Ectodermal cell (in vitro differentiated cells): ENCODE measurements at regions not wholly inside any gene's neighbourhood (a gene's known extent, or its start where the extent isn't known, plus 50 kb on each side); places are given as distances from the start of the nearest gene placed in this dataset.
"Not testable (repeated sequence)": the region's sequence is repeated elsewhere in the genome, so short reads cannot be mapped to it uniquely, and the experiment has no call there.

ENCODE experiments used
- H3K27ac ChIP-seq: 2 replicates; pipeline ENCODE4 v1.7.0; 2013; ENCODE audit warnings: mild to moderate bottlenecking, low read depth, low read length; ENCODE audit not compliant: insufficient read depth, poor library complexity, severe bottlenecking
- H3K27me3 ChIP-seq: 2 replicates; pipeline ENCODE4 v1.7.0; 2013; ENCODE audit warnings: mild to moderate bottlenecking, low read length; ENCODE audit not compliant: insufficient read depth, control insufficient read depth, poor library complexity, severe bottlenecking
- H3K36me3 ChIP-seq: one replicate; pipeline ENCODE4 v1.7.0; 2013; ENCODE audit warnings: low read length; ENCODE audit not compliant: control insufficient read depth, insufficient read depth
- H3K4me1 ChIP-seq: one replicate; pipeline ENCODE4 v1.7.0; 2013; ENCODE audit warnings: low read length; ENCODE audit not compliant: control insufficient read depth, insufficient read depth
- H3K4me3 ChIP-seq: 2 replicates; pipeline ENCODE4 v1.7.0; 2013; ENCODE audit warnings: low read depth, low read length, control low read depth; ENCODE audit not compliant: insufficient read depth
- H3K9me3 ChIP-seq: 2 replicates; pipeline ENCODE4 v1.7.0; 2013; ENCODE audit warnings: mild to moderate bottlenecking, low read length, moderate library complexity; ENCODE audit not compliant: control insufficient read depth
- WGBS, 2 experiments: methylation state at CpG; one replicate each; pipeline ENCODE4 v1.1.7; 2013; ENCODE audit warnings: missing lambda C conversion rate in 2 of 2; 5-methylcytosine and 5-hydroxymethylcytosine counted together

DNA sequence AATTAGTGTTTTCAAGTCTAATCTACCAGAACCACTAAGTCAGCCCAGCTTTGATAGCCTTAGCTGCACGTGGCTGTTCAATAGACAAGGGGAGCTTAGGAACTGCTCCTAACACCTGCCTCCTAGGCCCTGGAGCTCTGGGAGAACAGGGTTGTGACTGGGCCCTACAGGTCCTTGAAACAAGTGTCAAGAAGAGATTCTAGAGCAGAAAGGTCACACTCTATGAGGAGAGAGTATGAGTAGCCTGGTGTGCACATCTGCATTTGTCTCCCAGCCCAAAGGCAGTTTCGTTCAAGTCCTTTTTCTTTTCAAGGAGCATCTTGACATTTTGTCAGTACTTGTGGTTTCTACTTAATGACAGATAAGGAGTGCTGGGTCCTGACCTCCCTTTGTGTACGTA, 206.1 kb downstream of the PRELID2 start:
- no peak overlapping the region for H3K4me3 ChIP-seq
- H3K27me3 ChIP-seq: no peaks in the 10 kb centered on the region
- no peaks in the 10 kb centered on the region for H3K9me3 ChIP-seq
- 74 to 88% methylated on average over 3 of the region's 3 CpGs for WGBS, 2 experiments
- no peak overlapping the region for H3K27ac ChIP-seq
- H3K4me1 ChIP-seq: no peaks in the 10 kb centered on the region
- H3K36me3 ChIP-seq: no peaks in the 10 kb centered on the region

DNA sequence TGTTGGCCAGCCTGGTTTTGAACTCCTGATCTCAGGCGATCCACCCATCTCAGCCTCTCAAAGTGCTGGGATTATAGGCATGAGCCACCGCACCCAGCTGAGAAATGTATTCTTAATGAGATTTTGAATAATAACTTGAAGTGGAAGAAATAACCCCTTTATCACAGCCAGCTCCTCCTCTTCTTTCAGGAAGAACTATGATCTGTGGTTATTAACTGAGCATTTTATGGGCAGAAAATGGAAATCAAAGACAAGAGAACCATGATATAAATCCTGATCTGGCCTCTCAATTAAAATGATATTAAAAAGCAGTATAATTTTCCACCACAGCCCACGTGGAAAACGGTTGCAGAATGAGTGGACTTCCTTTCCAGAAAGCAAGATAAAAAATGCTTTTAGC, 206.6 kb downstream of the PRELID2 start:
- Histone ChIP-seq H3K9me3 (no peaks in the 10 kb centered on the region), H3K36me3 (no peaks in the 10 kb centered on the region), H3K4me1 (no peaks in the 10 kb centered on the region)

DNA sequence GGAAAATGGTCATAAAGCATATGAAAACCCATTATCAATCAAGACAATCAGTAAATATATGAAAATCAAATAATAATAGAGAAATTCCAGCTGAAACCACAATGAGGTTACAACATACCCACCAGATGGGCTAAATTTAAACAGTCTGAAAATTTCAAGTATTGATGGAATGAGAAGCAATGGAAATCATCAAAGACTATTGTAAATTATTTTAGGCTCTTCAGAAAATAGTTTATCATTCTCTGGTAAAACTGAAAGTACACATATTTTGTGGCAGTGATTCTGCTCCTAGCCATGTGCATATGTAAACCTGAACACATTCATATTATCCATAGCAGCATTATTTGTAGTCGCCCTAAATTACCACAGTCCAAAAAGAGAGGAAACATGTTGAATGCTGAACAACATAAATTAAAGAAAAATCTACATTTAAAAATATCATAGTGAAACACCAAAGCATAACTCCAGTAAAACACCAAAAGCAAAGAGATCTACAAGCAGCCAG, 215.3 kb downstream of the PRELID2 start:
- H3K27ac ChIP-seq: no peak overlapping the region
- H3K36me3 ChIP-seq: no peaks in the 10 kb centered on the region
- H3K4me1 ChIP-seq: no peaks in the 10 kb centered on the region
- WGBS, 2 experiments: 100% methylated on average over 1 of the region's 1 CpG; no CpG with 5 or more reads in 1 of the 2 experiments
- H3K27me3 ChIP-seq: no peaks in the 10 kb centered on the region
- H3K9me3 ChIP-seq: no peaks in the 10 kb centered on the region
- no peak overlapping the region for H3K4me3 ChIP-seq

More for the DNA sequence above, 206.6 kb downstream of the PRELID2 start:
- no peak overlapping the region for H3K27ac ChIP-seq
- no peak overlapping the region for H3K4me3 ChIP-seq
- no peaks in the 10 kb centered on the region for H3K27me3 ChIP-seq
- WGBS, 2 experiments: 86 to 90% methylated on average over 3 to 4 of the region's 4 CpGs

DNA sequence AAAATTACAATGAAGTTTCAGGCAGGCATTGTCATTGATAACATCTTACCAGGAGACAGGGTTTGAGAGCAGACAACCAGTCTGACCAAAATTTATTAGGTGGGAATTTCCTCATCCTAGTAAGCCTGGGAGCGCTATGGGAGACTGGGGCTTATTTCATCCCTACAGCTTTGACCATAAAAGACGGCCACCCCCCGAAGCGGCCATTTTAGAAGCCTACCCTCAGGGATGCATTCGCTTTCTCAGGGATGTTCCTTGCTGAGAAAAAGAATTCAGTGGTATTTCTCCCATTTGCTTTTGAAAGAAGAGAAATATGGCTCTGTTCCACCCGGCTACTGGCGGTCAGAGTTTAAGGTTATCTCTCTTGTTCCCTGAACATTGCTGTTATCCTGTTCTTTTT, 218.4 kb downstream of the PRELID2 start:
- H3K9me3 ChIP-seq, H3K36me3 ChIP-seq, H3K27me3 ChIP-seq, H3K27ac ChIP-seq, H3K4me1 ChIP-seq, H3K4me3 ChIP-seq: not testable (repeated sequence)
- WGBS, 2 experiments: 58 to 62% methylated on average over 7 of the region's 7 CpGs

DNA sequence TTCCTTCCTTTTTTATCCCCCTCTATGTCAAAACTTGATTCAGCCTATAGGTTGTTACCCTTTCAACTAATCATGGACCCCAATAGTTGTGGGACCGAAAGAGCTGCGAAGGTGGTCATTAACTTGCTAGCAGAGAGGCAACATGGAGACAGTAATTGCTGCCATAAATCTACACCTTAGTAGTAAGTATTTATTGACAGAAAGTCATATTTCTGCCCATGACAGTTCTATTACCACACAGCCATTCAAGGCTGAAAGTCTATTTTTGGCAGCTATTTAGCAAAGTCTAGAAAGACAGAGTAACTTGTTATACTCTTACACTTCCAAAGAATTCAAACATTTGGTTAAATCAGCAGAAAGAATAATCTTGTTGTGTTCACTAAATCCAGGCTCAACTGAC, 236.2 kb downstream of the PRELID2 start:
- H3K9me3 ChIP-seq: no peaks in the 10 kb centered on the region
- no peaks in the 10 kb centered on the region for H3K27me3 ChIP-seq
- no peak overlapping the region for H3K4me3 ChIP-seq
- 100% methylated on average over 2 of the region's 2 CpGs for WGBS, 2 experiments
- no peak overlapping the region for H3K27ac ChIP-seq
- H3K4me1 ChIP-seq: no peaks in the 10 kb centered on the region
- H3K36me3 ChIP-seq: no peaks in the 10 kb centered on the region

DNA sequence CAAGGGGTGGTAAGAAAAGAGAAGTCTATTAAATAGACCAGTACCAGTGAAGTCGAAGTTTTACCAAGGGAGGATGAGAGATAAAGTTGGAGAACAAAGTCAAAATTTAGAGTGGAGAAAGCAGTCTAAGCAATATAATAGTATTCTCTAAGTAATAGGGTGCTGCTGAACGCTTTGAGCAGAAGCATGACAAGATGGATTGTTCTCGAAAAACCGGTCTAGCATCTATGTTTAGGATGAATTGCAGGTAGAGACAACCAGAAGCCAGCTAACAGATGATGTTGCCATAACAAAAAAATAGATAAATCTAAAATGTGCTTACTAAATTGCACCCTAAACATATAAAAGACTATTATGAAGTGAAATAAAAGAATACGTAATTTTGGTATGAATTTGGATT, 237.0 kb downstream of the PRELID2 start:
- 97 to 99% methylated on average over 4 of the region's 5 CpGs for WGBS, 2 experiments
- H3K27ac ChIP-seq: no peak overlapping the region
- H3K4me1 ChIP-seq: no peaks in the 10 kb centered on the region
- no peaks in the 10 kb centered on the region for H3K27me3 ChIP-seq
- no peak overlapping the region for H3K4me3 ChIP-seq
- no peaks in the 10 kb centered on the region for H3K9me3 ChIP-seq
- H3K36me3 ChIP-seq: no peaks in the 10 kb centered on the region

DNA sequence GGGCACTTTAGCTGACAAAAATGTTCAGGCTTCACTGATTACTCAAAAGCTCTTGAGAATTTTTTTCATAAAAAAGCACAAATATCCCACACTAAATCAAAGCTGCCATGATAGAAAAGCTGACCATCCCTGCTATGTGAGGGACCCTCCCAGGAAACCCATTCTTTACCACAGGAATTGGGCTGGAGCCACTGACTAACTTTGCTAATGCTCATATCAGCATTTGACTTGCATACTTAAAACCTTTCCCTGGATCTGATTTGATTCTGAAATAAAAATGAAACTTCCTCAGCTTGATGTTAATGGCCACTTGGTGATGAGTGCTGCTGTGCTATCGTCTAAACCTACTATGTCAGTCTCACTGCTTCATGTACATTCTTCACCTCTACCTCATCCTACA, 243.6 kb downstream of the PRELID2 start:
- no peaks in the 10 kb centered on the region for H3K9me3 ChIP-seq
- WGBS, 2 experiments: 100% methylated on average over 1 of the region's 1 CpG; no CpG with 5 or more reads in 1 of the 2 experiments
- no peak overlapping the region for H3K4me3 ChIP-seq
- no peak overlapping the region for H3K27ac ChIP-seq
- H3K36me3 ChIP-seq: no peaks in the 10 kb centered on the region
- no peaks in the 10 kb centered on the region for H3K4me1 ChIP-seq
- H3K27me3 ChIP-seq: no peaks in the 10 kb centered on the region

DNA sequence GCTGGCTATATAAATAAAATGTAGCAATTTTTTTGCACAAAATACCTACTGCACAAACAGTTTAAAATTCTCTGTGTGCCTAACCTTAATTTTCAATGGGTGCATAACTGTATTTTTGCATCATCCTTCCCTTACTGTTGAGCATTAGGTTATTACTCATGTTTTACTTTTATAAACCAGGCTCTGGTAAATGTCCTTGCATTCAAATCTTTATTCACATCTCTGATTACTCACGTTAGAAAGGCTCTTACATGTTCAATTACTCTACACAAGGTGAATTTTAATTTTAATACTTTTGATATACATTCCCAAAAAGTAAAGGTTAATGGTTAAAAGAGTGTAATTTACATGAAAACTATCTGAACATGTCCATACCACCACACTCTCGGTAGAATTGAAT, 246.1 kb downstream of the PRELID2 start:
- Histone ChIP-seq H3K9me3 (no peaks in the 10 kb centered on the region), H3K27me3 (no peaks in the 10 kb centered on the region), H3K36me3 (no peaks in the 10 kb centered on the region), H3K27ac (no peak overlapping the region), H3K4me1 (no peaks in the 10 kb centered on the region), H3K4me3 (no peak overlapping the region)
- WGBS, 2 experiments: 86% methylated on average over 2 of the region's 2 CpGs; no CpG with 5 or more reads in 1 of the 2 experiments

DNA sequence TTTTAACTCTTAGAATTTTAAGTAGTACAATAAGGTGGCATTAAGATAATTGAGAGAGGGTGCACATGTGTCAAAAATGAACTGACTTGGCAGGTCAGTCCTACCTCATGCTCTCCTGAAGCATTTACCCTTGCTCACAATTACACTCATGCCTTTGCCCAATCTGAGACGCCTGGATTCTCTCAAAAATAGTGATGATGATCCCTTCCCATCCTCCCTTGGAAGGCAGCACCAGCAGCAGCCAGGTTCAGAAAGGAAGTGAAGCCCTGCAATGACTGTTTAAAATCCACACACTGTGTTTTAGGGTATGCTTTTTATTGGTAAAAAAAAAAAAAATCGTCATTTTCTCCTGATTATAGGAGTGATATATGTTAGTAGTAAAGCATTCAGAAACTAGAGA, 246.6 kb downstream of the PRELID2 start:
- Histone ChIP-seq H3K4me1 (no peaks in the 10 kb centered on the region), H3K36me3 (no peaks in the 10 kb centered on the region), H3K27ac (no peak overlapping the region), H3K4me3 (no peak overlapping the region), H3K9me3 (no peaks in the 10 kb centered on the region), H3K27me3 (no peaks in the 10 kb centered on the region)
- WGBS, 2 experiments: 93 to 100% methylated on average over 1 to 2 of the region's 2 CpGs

DNA sequence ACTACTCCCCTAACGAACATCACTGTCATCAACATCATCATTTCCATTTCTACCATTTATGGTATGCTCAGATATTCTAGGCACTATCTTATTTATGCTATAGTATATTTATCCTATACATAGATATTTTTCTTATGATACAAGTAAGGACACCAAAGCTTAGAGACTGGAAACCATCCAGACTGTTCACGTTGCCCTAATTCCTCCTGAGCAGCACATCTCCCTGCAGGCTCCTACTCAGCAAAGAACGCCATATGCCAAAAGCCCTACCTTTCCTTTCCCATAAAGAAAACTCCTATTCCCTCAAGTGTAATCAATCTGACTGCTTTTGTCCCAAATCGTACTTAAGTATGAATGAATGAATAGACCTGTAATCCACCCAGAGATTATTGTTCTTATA, 247.0 kb downstream of the PRELID2 start:
- Histone ChIP-seq H3K4me3 (no peak overlapping the region), H3K9me3 (no peaks in the 10 kb centered on the region), H3K4me1 (no peaks in the 10 kb centered on the region), H3K36me3 (no peaks in the 10 kb centered on the region), H3K27ac (no peak overlapping the region), H3K27me3 (no peaks in the 10 kb centered on the region)
- 88 to 95% methylated on average over 3 to 4 of the region's 4 CpGs for WGBS, 2 experiments

DNA sequence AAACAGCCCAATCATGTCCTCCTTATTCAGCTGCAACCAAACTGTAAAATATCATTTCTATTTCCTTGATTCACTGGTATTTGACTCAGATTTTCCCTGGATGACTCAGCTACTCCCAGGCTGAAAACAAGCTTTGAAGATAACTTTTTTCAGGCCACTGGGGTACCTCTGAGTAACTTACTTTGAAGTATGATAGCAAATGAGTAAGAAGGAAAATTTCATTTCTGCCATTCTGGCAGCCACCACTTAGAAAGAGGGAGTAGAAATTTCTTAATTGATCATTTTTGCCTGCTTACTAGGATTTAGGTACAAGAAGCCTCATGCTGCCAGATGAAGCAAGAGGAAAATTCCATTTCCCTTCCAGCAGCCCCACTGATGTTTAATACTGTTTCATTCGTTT, 247.4 kb downstream of the PRELID2 start:
- Histone ChIP-seq H3K9me3 (no peaks in the 10 kb centered on the region), H3K27ac (no peak overlapping the region), H3K4me1 (no peaks in the 10 kb centered on the region), H3K4me3 (no peak overlapping the region), H3K27me3 (no peaks in the 10 kb centered on the region), H3K36me3 (no peaks in the 10 kb centered on the region)
- 75 to 96% methylated on average over 1 of the region's 1 CpG for WGBS, 2 experiments
